Left colon (tissue), 2 donors: ENCODE measurements at regions not wholly inside any gene's neighbourhood (a gene's known extent, or its start where the extent isn't known, plus 50 kb on each side); places are given as distances from the start of the nearest gene placed in this dataset.

ENCODE experiments used
- ATAC-seq: fragments of 200-7000 bp; cut with Tn5 transposase; one replicate; pipeline ENCODE4 v1.9.1; 2020; ENCODE audit warnings: mild to moderate bottlenecking, moderate library complexity
- DNase-seq, 2 donors: peaks; one replicate each; pipeline ENCODE4 v3.0.0-alpha.2; 2020
- intact Hi-C, 2 donors: fragments of 100-400 bp; cut with DNase I in 1 of 2; cut with micrococcal nuclease in 1 of 2; formaldehyde crosslinking; loops; one replicate each; pipeline versions ENCODE4 v1.11.2 to v1.14.0; 2022; cut with DNase I, micrococcal nuclease
- donor health status: DM: no; HTN: no; CAD: no.
- donor health status: DM: yes; HTN: yes; CAD: no.

DNA sequence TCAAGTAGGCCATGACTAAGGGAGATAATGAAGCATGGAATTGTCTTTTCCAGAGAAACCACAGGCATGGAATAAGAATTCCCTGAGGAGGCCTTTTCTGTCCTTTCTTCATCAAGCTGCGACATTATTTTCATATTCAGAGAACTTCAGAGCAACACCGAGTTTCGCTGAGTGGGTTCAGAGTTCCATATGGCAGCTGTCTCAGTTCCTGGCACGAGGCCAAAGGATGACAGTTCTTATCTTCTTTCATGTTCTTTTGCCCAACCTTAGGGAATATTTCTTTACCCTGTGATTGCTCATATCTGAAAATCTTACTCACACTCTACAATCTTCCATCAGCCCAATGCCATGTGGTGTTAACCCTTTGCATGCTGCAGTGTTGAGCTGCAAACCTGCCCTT lies 135.3 kb upstream of the BMP2 start:
- no peak for DNase-seq

GRCh38 chr20:6630514-6630913 lies 137.0 kb upstream of the BMP2 start:
- intact Hi-C loops: no loop called here
- DNase-seq (no peak), ATAC-seq (peak; percentile 20)

More for the DNA sequence above, 135.3 kb upstream of the BMP2 start:
- intact Hi-C loops: no loop called here
- ATAC-seq: no peak

DNA sequence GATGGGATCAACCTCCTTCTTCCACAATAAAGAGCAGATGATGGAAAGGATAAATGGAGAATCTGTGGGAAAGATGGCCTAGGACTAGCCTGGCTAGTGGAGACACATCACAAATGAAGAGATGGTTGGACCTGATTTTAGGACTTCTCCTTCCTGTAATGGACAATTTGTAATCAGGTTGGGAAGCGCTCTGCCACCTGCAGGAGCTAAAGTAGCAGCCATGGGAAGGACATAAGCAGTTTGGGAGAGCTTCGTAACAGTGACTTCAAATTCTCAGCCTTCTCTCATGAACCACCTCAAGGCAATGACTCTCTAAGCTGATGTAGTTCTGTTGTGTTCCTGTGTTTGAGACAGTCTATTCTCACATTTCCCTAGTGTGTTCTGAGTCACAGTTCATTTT lies 137.9 kb upstream of the BMP2 start:
- intact Hi-C loops: no loop called here
- no peak for ATAC-seq
- no peak for DNase-seq

DNA sequence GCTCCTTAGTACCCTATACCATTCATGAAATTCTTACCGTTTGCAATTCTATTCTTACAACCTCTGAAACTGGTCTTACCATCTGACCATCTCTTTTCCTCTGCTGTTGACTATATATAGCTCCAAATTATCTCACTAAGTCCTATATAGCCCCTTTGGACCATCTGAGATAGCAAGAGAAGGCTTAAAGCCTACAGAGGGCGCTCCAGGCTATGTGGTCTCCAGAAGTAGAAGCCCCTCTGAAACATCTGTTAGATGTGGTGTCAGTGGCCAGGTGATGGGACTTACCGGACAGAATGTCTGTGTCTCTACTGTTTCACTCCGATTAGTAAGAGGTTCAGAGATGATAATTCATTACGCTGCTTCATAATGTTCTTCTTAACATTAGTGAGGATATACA lies 140.7 kb upstream of the BMP2 start:
- intact Hi-C loops: no loop called here
- no peak for ATAC-seq
- DNase-seq: no peak

DNA sequence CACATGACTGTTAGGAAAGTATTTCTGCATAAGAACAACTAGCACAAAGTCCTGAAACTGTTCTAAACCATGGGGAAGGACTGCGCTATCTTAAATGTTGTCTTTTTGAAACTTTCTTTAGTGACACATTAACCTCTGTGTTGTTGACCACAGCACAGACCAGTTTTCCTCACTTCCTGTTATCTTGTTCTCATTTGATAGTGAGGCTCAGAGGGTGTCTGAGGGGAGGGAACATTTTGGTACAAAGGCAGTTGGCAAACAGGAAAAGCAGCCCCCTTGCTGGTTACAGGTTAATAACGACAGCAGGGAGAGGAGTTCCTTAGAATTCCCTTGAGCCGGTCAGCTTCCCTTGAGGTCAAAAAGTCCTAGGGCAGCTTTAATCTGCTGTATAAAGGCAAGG lies 143.5 kb upstream of the BMP2 start:
- intact Hi-C loops: no loop called here
- ATAC-seq: peak; percentile 89
- DNase-seq: no peak

DNA sequence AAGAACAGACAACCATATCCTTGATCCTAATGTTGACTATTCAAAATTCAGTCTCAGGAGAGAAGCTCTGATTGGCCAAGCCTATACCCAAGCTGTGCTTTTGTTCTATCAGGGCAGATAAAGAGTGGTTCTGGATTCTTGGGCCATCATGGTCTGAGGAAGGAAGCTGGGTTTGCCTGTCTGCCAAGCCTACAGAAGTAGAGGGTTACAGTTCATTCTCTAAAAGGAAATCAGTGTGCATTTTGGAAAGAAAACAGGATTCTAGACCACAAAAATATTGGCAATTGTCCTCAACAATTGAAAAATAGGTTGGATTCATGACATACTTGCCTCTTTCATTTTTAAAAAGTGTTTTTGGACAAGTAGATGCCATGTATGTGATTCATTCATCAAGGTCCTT lies 145.4 kb upstream of the BMP2 start:
- intact Hi-C loops: no loop called here
- no peak for DNase-seq
- no peak for ATAC-seq

- intact Hi-C loops: no loop called here
- no peak for DNase-seq
- ATAC-seq: no peak
Observed at GRCh38 chr20:6618051-6618450, 149.4 kb upstream of the BMP2 start.

DNA sequence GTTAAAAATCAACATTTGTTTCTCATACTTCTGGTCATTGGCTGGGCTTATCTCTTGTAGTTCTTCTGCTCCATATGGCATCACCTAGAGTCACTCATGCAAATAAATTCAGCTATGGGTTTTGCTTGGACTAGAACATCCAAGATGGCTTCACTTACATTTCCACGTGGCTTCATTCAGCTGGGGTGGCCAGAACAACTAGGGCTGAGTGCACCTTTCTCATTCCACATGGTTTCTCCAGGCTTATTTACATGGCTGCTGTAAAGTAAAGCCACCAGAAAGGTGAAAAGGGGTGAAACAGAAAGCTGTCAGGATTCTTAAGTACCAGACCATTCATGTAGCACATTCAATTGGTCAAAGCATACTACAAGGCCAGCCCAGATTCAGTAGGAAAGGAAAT lies 151.1 kb upstream of the BMP2 start:
- intact Hi-C loops: no loop called here
- no peak for ATAC-seq
- DNase-seq: no peak

GRCh38 chr20:6614836-6615235 lies 152.7 kb upstream of the BMP2 start:
- DNase-seq (no peak), ATAC-seq (no peak)
- intact Hi-C loops: no loop called here

DNA sequence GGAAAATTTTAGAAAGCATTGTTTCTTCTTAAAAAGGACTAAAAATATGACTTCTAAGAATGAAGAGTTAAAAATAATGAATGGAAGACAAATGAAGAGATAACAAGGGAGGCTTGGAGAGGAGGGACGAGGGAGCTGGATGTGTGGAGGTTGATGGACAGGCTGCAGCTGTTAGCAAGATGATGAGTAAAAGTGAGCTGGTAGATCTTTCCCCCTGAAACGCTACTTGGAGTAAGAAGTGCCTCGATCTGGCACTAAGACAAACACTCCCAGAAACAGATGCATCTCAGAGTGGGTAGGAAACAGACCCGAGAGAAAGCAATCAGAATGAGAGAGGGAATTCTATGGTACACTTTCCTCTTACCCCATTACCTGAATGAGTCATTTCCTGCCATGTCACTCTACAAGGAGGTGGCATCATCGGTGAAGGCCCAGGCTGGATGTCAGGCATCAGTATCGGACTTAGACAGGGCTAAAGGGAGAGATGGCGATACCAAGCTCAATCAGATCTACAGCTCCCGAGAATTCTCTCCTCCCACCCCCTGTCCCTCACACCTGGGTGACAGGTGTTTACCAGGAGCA lies 154.1 kb upstream of the BMP2 start:
- intact Hi-C loops: no loop called here
- no peak for DNase-seq
- ATAC-seq: no peak

GRCh38 chr20:6612606-6612923 lies 154.9 kb upstream of the BMP2 start:
- intact Hi-C loops: no loop called here
- ATAC-seq (no peak), DNase-seq (no peak)

DNA sequence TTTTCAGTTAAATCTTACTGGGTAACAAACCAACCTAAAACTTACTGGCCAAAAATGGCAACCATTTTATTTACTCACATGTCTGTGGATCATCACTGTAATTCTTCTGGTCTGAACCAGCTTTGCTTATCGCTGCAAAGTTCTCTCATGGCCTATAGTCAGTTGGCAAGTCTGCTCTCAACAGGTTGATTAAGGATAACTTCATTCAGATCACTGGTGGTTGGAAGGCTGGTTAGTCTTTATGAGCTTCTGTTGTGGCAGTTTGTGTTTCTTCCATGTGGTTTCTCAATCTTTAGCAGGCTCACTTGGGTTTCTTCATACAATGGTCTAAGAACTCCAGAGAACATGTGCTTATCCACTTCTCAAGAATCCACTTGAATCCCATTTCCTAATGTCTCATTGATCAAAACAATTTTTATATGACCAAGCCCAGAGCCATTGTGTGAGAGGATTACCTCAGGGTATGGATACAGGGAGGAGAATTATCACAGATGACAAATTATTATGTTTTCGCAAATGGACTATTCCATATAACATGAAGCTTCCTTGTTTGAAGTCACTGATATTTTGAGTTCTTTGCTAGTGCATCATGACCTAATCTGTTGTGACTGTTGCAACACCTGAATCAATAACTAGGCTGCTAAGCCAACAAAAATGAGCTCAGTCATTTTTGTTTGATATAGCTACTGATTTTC lies 155.4 kb upstream of the BMP2 start:
- DNase-seq (no peak), ATAC-seq (no peak)
- intact Hi-C loops: no loop called here

GRCh38 chr20:6606651-6607050 lies 160.8 kb upstream of the BMP2 start:
- DNase-seq: no peak
- no peak for ATAC-seq
- intact Hi-C loops: no loop called here

DNA sequence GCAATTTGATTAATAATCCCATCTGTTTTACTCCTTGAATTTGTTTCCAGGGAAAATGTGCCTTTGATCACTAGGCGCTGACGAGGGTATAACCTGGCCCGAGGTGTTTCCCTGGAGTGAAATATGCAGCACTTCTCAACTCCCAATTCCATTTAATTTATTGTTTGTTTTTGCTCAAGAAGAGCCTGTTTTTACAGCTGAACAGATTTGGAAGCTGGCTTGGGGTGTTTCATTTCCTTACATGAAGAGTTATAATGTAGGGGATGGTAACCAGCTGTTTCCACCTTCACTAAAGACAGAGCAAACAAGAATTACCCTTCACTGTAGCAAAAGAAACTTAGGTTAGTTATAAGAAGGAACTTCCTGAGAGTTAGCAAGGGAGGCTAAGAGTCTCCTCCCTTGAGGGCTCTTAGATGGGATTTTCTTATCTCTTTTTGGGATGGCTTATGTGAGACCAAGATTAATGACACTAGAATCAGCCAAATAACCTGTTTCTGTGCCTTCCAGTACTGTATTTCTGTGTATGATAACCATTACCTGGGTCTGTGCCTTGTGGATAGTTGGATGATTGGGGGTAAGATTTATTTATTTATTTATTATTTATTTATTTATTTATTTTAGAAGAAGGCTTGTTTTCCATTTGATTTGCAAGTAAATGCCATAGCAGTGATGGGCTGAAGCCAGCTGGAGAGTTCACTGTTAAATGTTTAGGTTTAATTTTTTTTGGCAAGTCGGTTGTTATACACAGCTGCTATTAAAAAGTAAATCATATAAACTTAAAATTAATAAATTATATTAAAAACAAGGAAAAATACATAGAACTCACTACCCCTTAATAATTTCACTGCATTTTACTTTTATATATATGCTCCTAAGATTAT lies 162.2 kb upstream of the BMP2 start:
- DNase-seq: no peak
- ATAC-seq: no peak
- intact Hi-C loops: no loop called here

GRCh38 chr20:6604179-6604578 lies 163.3 kb upstream of the BMP2 start:
- intact Hi-C loops: no loop called here
- DNase-seq (no peak), ATAC-seq (no peak)

- ATAC-seq (no peak), DNase-seq (no peak)
- intact Hi-C loops: no loop called here
Observed at GRCh38 chr20:6599876-6600735, 167.4 kb upstream of the BMP2 start.

DNA sequence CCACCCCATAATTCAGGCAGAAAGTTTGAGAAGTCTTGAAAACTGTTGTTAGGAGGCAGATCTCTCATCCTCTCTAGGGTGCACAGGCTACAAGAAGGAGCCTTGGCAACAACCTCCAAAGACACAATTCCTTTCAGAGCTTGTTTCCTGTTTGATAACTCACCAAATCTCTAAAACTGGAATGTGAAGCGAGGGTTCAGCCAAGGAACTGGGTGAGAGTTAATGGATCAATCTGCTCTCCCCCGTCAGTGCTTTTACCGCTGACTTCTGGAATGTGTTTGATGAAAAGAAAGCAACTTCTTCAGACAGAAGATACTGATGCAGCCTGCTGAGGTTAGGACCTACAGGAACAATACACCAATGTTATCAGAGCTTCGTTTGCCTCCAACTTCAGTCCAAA lies 171.8 kb upstream of the BMP2 start:
- ATAC-seq (no peak), DNase-seq (no peak)
- intact Hi-C loops: no loop called here

GRCh38 chr20:6590891-6591637 lies 176.4 kb upstream of the BMP2 start:
- DNase-seq: peak; percentile 20 to 42
- intact Hi-C loops: no loop called here
- peak; percentile 87 for ATAC-seq

DNA sequence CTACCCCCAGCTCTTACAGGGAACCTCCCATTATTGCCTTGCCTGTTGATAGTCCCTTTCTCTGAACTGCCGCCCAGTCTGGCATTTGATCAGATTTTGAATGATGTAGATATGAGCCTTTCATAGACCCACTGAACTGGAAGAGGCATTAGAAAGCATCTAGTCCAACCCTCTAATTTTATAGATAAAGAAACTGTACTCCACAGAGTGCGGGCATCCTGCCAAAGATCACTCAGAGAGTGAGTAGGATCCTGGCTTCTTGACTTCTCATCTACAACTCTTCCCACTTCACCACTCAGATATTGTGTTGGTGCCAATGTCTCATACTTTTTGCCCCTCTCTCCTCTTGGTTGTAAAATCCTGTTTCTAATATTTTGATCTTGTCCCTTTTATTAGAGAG lies 179.2 kb upstream of the BMP2 start:
- intact Hi-C loops: no loop called here
- no peak for ATAC-seq

More for the DNA sequence above, 179.2 kb upstream of the BMP2 start:
- DNase-seq: peak in 1 of 2 donors; percentile 22
